ENCODE measurements at regions not wholly inside any gene's neighbourhood (a gene's known extent, or its start where the extent isn't known, plus 50 kb on each side); places are given as distances from the start of the nearest gene placed in this dataset.

DNA sequence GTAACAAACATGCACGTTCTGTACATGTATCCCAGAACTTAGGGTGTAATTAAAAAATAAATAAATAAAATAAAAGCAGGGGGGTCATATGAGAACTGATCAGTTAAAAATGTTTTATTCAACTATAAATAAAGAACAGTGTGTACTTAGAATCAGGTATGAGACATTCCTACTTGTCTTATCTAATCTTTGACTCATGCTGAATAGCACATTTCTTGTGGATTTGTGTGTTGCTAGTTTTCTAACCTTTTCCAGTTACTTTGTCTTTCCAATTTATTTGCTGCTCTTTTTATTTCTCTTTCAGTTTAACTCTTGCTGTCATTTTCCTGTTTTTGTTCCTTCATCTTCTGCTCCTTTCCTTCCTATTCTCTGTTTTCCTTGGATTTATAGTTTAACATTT is 1917.1 kb upstream of the CDH6 start:
- no peak for DNase-seq (ENCODE audit: low read depth, low spot score)
- H3K27ac ChIP-seq (ENCODE audit: low read length), result no peak overlapping the region
- WGBS (ENCODE audit: insufficient coverage, insufficient read length), result no CpG with 5 or more reads among the region's 1 CpG

DNA sequence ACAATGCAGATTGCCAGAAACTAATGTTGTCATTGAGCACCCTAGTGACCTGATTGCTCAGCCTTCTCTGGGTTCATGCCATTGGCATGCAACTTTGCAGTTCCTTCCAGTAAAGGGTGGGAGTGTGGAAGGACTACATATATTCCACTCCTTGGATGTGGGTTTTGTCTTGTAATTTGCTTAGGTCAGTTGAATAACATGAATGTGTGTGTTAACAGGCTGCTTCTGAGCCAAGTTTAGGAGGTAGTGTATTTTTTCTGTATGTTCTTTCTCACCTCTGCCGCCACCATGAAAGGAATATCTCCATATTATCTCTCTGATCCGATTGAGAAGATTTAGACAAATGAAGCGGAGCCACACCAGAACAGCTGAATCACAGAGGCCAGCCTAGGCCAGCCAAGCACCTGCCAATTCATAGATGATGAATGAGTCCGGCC is 1929.6 kb upstream of the CDH6 start:
- H3K27me3 ChIP-seq (ENCODE audit: control insufficient read depth, insufficient read depth, low read length), result no peaks in the 10 kb centered on the region
- H3K4me3 ChIP-seq (ENCODE audit: low read length), result no peak overlapping the region
- H3K36me3 ChIP-seq (ENCODE audit: control insufficient read depth, insufficient read depth, low read length), result no peaks in the 10 kb centered on the region
- H3K27ac ChIP-seq (ENCODE audit: low read length), result no peak overlapping the region
- no peak for DNase-seq (ENCODE audit: low read depth, low spot score)
- H3K9me3 ChIP-seq (ENCODE audit: control insufficient read depth, insufficient read depth, low read length), result no peaks in the 10 kb centered on the region
- H3K4me1 ChIP-seq (ENCODE audit: control insufficient read depth, insufficient read depth, low read length), result no peaks in the 10 kb centered on the region
- no CpG with 5 or more reads among the region's 4 CpGs for WGBS (ENCODE audit: insufficient coverage, insufficient read length)

More for the DNA sequence above, 1917.1 kb upstream of the CDH6 start:
- Histone ChIP-seq H3K27me3 (ENCODE audit: control insufficient read depth, insufficient read depth, low read length) (no peaks in the 10 kb centered on the region), H3K9me3 (ENCODE audit: control insufficient read depth, insufficient read depth, low read length) (no peaks in the 10 kb centered on the region), H3K4me1 (ENCODE audit: control insufficient read depth, insufficient read depth, low read length) (no peaks in the 10 kb centered on the region), H3K36me3 (ENCODE audit: control insufficient read depth, insufficient read depth, low read length) (no peaks in the 10 kb centered on the region), H3K4me3 (ENCODE audit: low read length) (no peak overlapping the region)

DNA sequence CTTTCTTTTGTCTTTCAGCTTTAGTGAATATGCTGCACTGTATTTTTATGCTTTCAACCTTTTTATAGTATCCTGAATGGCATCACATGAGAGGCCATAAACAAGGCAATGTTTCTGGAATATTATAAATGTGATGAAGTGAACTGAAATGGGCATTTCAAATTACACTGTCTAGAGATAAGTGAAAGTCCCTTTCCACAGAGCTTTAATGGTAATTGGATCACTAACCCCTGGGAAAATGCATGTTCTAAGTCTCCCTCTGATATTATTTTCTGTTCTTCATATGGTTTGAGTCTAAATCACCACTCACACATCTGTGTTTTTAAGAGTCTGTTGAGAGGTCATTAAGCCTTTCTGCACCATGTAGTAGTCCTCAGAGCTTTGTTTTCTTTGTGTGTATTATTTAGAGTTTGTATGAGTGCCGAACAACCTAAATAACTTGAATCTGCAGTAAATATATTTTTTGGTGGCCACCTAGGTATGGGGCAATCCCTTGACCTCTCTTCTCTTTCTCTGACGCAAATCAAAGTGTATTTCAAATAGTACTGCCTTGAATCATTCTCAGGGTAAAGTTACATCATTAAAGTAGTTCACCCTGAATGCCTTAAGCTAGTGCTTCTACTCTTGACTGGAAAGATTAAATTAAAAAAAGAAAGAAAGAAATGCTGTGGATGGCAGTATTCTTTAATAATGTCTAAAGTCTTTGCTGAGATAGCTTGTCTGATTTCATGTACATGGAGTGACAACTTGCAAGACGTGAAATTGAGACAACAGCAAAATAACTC is 1931.0 kb upstream of the CDH6 start:
- no peak for DNase-seq (ENCODE audit: low read depth, low spot score)
- no peaks in the 10 kb centered on the region for H3K36me3 ChIP-seq (ENCODE audit: control insufficient read depth, insufficient read depth, low read length)
- H3K27me3 ChIP-seq (ENCODE audit: control insufficient read depth, insufficient read depth, low read length), result no peaks in the 10 kb centered on the region
- H3K27ac ChIP-seq (ENCODE audit: low read length), result no peak overlapping the region
- WGBS (ENCODE audit: insufficient coverage, insufficient read length), result no CpG with 5 or more reads among the region's 3 CpGs
- H3K4me1 ChIP-seq (ENCODE audit: control insufficient read depth, insufficient read depth, low read length), result no peaks in the 10 kb centered on the region
- H3K9me3 ChIP-seq (ENCODE audit: control insufficient read depth, insufficient read depth, low read length), result no peaks in the 10 kb centered on the region
- H3K4me3 ChIP-seq (ENCODE audit: low read length), result no peak overlapping the region

DNA sequence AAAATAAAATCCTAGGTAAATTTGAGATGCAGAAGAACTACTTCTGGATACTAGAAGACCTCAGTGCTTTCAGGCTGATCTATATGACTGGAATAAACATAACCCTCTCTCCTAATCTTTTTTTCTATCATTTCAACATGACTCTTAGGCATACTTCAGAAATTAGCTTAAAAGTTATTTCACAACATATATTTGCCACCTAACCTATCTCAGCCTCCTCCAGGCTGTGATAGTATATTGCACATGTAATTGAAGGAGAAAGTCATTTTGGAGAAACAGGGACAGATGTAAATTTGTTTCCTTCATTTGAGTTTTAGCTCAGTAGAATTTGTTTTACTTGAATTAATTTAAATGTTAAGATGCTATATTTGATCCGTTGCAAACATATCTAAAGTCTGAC is 1932.3 kb upstream of the CDH6 start:
- Histone ChIP-seq H3K9me3 (ENCODE audit: control insufficient read depth, insufficient read depth, low read length) (no peaks in the 10 kb centered on the region), H3K27me3 (ENCODE audit: control insufficient read depth, insufficient read depth, low read length) (no peaks in the 10 kb centered on the region), H3K36me3 (ENCODE audit: control insufficient read depth, insufficient read depth, low read length) (no peaks in the 10 kb centered on the region), H3K4me1 (ENCODE audit: control insufficient read depth, insufficient read depth, low read length) (no peaks in the 10 kb centered on the region), H3K4me3 (ENCODE audit: low read length) (no peak overlapping the region), H3K27ac (ENCODE audit: low read length) (no peak overlapping the region)
- no CpG with 5 or more reads among the region's 1 CpG for WGBS (ENCODE audit: insufficient coverage, insufficient read length)
- DNase-seq (ENCODE audit: low read depth, low spot score), result no peak

DNA sequence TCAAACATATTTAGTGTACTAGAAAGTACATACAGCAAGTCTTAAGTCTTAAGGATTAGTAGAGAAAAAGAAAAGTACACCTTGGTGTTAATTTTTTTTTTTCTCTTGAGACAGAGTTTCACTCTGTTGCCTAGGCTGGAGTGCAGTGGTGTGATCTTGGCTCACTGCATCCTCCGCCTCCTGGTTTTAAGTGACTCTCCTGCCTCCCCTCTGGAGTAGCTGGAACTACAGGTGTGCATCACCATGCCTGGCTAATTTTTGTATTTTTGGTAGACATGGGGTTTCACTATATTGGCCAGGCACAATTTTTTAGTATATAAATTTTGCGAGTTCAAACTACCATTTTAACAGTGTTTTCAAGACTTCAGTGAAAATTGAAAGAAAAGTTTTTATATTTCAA is 1941.1 kb upstream of the CDH6 start:
- Histone ChIP-seq H3K9me3 (ENCODE audit: control insufficient read depth, insufficient read depth, low read length) (no peaks in the 10 kb centered on the region), H3K27ac (ENCODE audit: low read length) (no peak overlapping the region), H3K4me1 (ENCODE audit: control insufficient read depth, insufficient read depth, low read length) (no peaks in the 10 kb centered on the region), H3K27me3 (ENCODE audit: control insufficient read depth, insufficient read depth, low read length) (no peaks in the 10 kb centered on the region), H3K4me3 (ENCODE audit: low read length) (no peak overlapping the region), H3K36me3 (ENCODE audit: control insufficient read depth, insufficient read depth, low read length) (no peaks in the 10 kb centered on the region)
- no CpG with 5 or more reads among the region's 2 CpGs for WGBS (ENCODE audit: insufficient coverage, insufficient read length)
- DNase-seq (ENCODE audit: low read depth, low spot score), result no peak

DNA sequence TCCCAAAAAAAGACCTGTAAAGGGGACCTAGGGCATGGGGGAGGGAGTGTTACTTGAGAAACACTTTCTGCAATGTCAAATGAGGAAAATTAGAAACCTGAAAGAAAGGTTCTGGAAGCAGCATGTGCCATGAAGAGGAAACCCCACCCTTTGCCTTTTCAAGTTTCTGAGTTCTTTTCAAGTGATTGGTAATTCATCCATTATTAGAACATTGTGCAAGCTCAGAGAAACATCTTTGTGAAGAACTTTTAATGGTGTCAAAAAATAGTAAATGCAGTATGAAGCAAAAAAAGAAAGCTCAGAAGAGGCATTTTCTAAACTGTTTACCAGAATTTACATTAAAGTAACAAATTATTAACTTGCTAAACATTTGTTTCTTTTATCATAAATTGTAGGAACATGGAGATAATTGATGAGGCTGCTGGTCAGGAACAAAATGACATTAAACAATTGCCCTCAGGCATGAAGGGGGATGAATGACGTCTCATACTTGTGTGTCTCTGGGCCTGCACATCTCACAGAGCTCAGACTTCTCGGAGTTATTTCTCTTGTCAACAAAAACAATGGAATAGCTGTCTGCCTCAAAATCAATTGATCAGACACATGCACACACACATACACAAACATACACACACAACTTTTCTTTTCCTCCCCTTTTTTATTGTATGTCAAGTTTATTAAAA is 1946.0 kb upstream of the CDH6 start:
- Histone ChIP-seq H3K9me3 (ENCODE audit: control insufficient read depth, insufficient read depth, low read length) (no peaks in the 10 kb centered on the region), H3K36me3 (ENCODE audit: control insufficient read depth, insufficient read depth, low read length) (no peaks in the 10 kb centered on the region), H3K27me3 (ENCODE audit: control insufficient read depth, insufficient read depth, low read length) (no peaks in the 10 kb centered on the region), H3K27ac (ENCODE audit: low read length) (no peak overlapping the region), H3K4me1 (ENCODE audit: control insufficient read depth, insufficient read depth, low read length) (no peaks in the 10 kb centered on the region), H3K4me3 (ENCODE audit: low read length) (no peak overlapping the region)
- DNase-seq (ENCODE audit: low read depth, low spot score), result no peak
- WGBS (ENCODE audit: insufficient coverage, insufficient read length), result no CpG with 5 or more reads among the region's 2 CpGs

DNA sequence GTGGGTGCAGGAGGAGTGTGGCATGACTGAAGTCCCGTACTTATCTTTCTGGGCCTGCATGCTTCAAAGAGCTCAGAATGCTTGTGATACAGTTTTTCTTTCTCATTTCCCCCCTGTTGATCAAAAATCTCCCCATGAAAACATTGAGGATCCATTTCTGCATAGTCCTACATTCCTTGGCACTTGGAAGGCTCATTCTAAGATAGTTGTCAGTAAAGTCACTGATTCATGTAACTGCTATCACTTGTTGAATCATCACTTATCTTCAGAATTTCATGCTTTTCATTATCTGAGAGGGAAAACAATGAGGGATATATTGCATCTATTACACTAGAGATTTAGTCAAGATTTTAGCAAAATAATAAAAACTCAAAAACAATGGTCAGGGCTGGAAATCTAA is 1953.1 kb upstream of the CDH6 start:
- H3K27ac ChIP-seq (ENCODE audit: low read length), result no peak overlapping the region
- no peak overlapping the region for H3K4me3 ChIP-seq (ENCODE audit: low read length)
- no peaks in the 10 kb centered on the region for H3K4me1 ChIP-seq (ENCODE audit: control insufficient read depth, insufficient read depth, low read length)

DNA sequence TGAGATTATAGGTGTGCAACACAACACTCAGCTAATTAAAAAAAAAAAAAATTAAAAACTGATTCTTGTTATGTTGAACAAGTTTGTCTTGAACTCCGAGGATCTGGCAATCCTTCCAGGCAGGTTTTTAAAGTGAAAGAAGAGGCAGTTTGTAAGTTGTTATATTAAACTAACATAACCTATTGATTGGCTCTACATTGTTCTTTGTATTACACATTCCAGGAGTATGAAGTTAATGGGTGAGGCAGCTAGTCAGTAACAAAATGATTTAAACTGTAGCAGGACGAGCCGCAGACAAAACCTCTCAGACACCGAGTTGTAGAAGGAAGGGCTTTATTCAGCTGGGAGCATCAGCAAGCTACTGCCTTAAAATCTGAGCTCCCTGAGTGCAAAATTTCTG is 1953.9 kb upstream of the CDH6 start:
- WGBS (ENCODE audit: insufficient coverage, insufficient read length), result no CpG with 5 or more reads among the region's 4 CpGs
- no peaks in the 10 kb centered on the region for H3K36me3 ChIP-seq (ENCODE audit: control insufficient read depth, insufficient read depth, low read length)
- H3K4me3 ChIP-seq (ENCODE audit: low read length), result no peak overlapping the region
- DNase-seq (ENCODE audit: low read depth, low spot score), result no peak
- H3K27me3 ChIP-seq (ENCODE audit: control insufficient read depth, insufficient read depth, low read length), result no peaks in the 10 kb centered on the region
- H3K9me3 ChIP-seq (ENCODE audit: control insufficient read depth, insufficient read depth, low read length), result no peaks in the 10 kb centered on the region
- no peaks in the 10 kb centered on the region for H3K4me1 ChIP-seq (ENCODE audit: control insufficient read depth, insufficient read depth, low read length)
- no peak overlapping the region for H3K27ac ChIP-seq (ENCODE audit: low read length)

More for the DNA sequence above, 1953.1 kb upstream of the CDH6 start:
- Histone ChIP-seq H3K9me3 (ENCODE audit: control insufficient read depth, insufficient read depth, low read length) (no peaks in the 10 kb centered on the region), H3K36me3 (ENCODE audit: control insufficient read depth, insufficient read depth, low read length) (no peaks in the 10 kb centered on the region), H3K27me3 (ENCODE audit: control insufficient read depth, insufficient read depth, low read length) (no peaks in the 10 kb centered on the region)
- no CpG with 5 or more reads among the region's 1 CpG for WGBS (ENCODE audit: insufficient coverage, insufficient read length)
- DNase-seq (ENCODE audit: low read depth, low spot score), result no peak

DNA sequence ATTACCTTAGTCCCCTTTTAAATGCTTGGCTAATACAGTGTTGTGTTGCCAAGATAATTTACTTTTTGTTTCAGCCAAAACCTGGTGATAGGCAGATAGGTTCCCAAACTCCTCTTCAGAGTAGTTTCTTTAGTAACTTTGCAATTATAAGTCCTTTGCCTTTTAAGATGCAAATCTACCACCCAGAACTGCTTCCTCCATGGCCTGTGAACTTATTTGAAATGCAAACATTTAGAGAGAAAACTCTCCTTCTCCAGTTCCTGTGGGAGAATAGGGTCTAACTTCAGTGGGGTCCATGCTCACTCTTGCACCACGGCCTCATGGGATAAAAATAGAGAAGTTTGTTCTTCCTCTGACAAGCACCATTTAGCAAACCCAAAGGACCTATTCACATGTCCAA is 1955.4 kb upstream of the CDH6 start:
- H3K4me1 ChIP-seq (ENCODE audit: control insufficient read depth, insufficient read depth, low read length), result no peaks in the 10 kb centered on the region
- no peaks in the 10 kb centered on the region for H3K27me3 ChIP-seq (ENCODE audit: control insufficient read depth, insufficient read depth, low read length)
- peak; percentile 9 for DNase-seq (ENCODE audit: low read depth, low spot score)
- no peak overlapping the region for H3K4me3 ChIP-seq (ENCODE audit: low read length)
- no peak overlapping the region for H3K27ac ChIP-seq (ENCODE audit: low read length)
- H3K9me3 ChIP-seq (ENCODE audit: control insufficient read depth, insufficient read depth, low read length), result no peaks in the 10 kb centered on the region
- H3K36me3 ChIP-seq (ENCODE audit: control insufficient read depth, insufficient read depth, low read length), result no peaks in the 10 kb centered on the region
- no CpG with 5 or more reads among the region's 1 CpG for WGBS (ENCODE audit: insufficient coverage, insufficient read length)

DNA sequence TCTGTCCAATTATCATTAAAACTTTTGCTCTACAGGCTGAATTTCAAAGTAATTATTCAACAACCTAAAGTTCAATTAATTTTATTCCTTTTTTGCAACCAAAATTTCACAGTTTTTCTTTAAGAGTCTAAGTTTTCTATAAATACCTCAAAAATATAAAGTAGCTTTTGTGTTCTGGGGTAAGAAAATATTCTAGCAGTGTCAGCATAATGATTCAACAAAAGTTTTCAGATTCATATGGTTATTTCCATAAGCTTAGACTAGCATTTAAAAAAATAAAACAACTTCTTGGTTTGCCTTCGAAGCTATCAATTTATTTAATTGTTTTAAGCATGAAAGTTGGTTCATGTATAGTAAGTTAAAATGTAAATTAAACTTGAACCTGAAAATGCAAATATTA is 1962.3 kb upstream of the CDH6 start:
- no peak overlapping the region for H3K4me3 ChIP-seq (ENCODE audit: low read length)
- H3K9me3 ChIP-seq (ENCODE audit: control insufficient read depth, insufficient read depth, low read length), result no peaks in the 10 kb centered on the region
- H3K36me3 ChIP-seq (ENCODE audit: control insufficient read depth, insufficient read depth, low read length), result no peaks in the 10 kb centered on the region
- no peaks in the 10 kb centered on the region for H3K4me1 ChIP-seq (ENCODE audit: control insufficient read depth, insufficient read depth, low read length)
- no CpG with 5 or more reads among the region's 1 CpG for WGBS (ENCODE audit: insufficient coverage, insufficient read length)
- H3K27ac ChIP-seq (ENCODE audit: low read length), result no peak overlapping the region
- no peaks in the 10 kb centered on the region for H3K27me3 ChIP-seq (ENCODE audit: control insufficient read depth, insufficient read depth, low read length)
- DNase-seq (ENCODE audit: low read depth, low spot score), result no peak

DNA sequence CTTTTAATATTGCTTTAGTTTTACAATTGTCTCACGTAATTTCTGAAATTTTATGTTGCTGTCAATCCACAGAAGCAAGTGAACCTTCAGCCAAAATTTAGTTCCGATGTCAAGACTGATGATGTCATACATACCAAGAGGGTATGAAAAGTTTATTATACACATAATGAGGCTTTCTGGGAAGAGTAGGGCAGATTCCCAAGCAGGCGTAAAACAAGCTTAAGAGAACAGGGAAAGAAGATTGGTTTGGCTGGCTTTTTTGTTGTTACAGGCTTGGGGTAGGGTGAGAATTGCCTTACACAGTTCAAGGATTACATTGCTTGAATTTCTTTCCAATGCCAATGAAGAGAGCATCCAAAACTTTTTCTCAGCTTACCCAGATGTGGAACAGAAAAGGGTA is 1962.9 kb upstream of the CDH6 start:
- Histone ChIP-seq H3K4me1 (ENCODE audit: control insufficient read depth, insufficient read depth, low read length) (no peaks in the 10 kb centered on the region), H3K36me3 (ENCODE audit: control insufficient read depth, insufficient read depth, low read length) (no peaks in the 10 kb centered on the region), H3K27ac (ENCODE audit: low read length) (no peak overlapping the region), H3K4me3 (ENCODE audit: low read length) (no peak overlapping the region), H3K27me3 (ENCODE audit: control insufficient read depth, insufficient read depth, low read length) (no peaks in the 10 kb centered on the region), H3K9me3 (ENCODE audit: control insufficient read depth, insufficient read depth, low read length) (no peaks in the 10 kb centered on the region)
- DNase-seq (ENCODE audit: low read depth, low spot score), result no peak
- no CpG with 5 or more reads among the region's 3 CpGs for WGBS (ENCODE audit: insufficient coverage, insufficient read length)

Data from iPS DF 6.9 (cell line).